NT2/D1 (cell line): ENCODE measurements at regions not wholly inside any gene's neighbourhood (a gene's known extent, or its start where the extent isn't known, plus 50 kb on each side); places are given as distances from the start of the nearest gene placed in this dataset.
"Not testable (repeated sequence)": the region's sequence is repeated elsewhere in the genome, so short reads cannot be mapped to it uniquely, and the experiment has no call there.

Source experiments
- DNase-seq: peaks from one replicate; pipeline ENCODE4 v3.0.0-alpha.2; 2011; ENCODE audit warnings: low read depth, low spot score
- H3K27me3 ChIP-seq: 2 replicates; pipeline ENCODE4 v1.6.0; 2011; ENCODE audit warnings: mild to moderate bottlenecking; ENCODE audit not compliant: insufficient read length, insufficient read depth
- H3K36me3 ChIP-seq: 2 replicates; pipeline ENCODE4 v1.6.1; 2011; ENCODE audit warnings: mild to moderate bottlenecking, low read length, mixed read lengths; ENCODE audit not compliant: insufficient read depth, insufficient read length
- H3K4me1 ChIP-seq: 2 replicates; pipeline ENCODE4 v1.5.1; 2011; ENCODE audit not compliant: insufficient read depth, insufficient read length
- H3K4me3 ChIP-seq: 2 replicates; pipeline ENCODE4 v1.5.1; 2011; ENCODE audit warnings: low read depth; ENCODE audit not compliant: insufficient read length
- H3K9ac ChIP-seq: 2 replicates; pipeline ENCODE4 v1.6.0; 2011; ENCODE audit warnings: low read depth; ENCODE audit not compliant: insufficient read length
- H3K9me3 ChIP-seq: 2 replicates; pipeline ENCODE4 v1.5.1; 2011; ENCODE audit warnings: mild to moderate bottlenecking, low read length; ENCODE audit not compliant: insufficient read depth
- SUZ12 ChIP-seq: IDR thresholded peaks from 2 replicates; pipeline ENCODE4 v1.6.1; 2011; ENCODE audit not compliant: insufficient read length, insufficient read depth; ENCODE audit errors: extremely low read depth
- YY1 ChIP-seq: IDR thresholded peaks from 2 replicates; pipeline ENCODE4 v1.6.1; 2011; ENCODE audit not compliant: insufficient read length, insufficient read depth
- ZNF274 ChIP-seq: IDR thresholded peaks from 2 replicates; pipeline ENCODE4 v1.6.1; 2011; ENCODE audit warnings: mild to moderate bottlenecking, low read depth, low read length

- H3K9me3 ChIP-seq: no peaks in the 10 kb centered on the region
- no peak for DNase-seq
- H3K9ac ChIP-seq: no peak overlapping the region
- no peak overlapping the region for H3K4me3 ChIP-seq
- no peaks in the 10 kb centered on the region for H3K36me3 ChIP-seq
- no peaks in the 10 kb centered on the region for H3K4me1 ChIP-seq
- H3K27me3 ChIP-seq: no peaks in the 10 kb centered on the region
- TF ChIP-seq SUZ12 (no peak), YY1 (no peak), ZNF274 (no peak)
Measured at GRCh38 chr1:199472978-199473377, 554.5 kb upstream of the NR5A2 start.

GRCh38 chr1:199474738-199475137 lies 552.8 kb upstream of the NR5A2 start:
- DNase-seq: no peak
- no peaks in the 10 kb centered on the region for H3K9me3 ChIP-seq
- H3K27me3 ChIP-seq: no peaks in the 10 kb centered on the region
- H3K4me1 ChIP-seq: no peaks in the 10 kb centered on the region
- H3K4me3 ChIP-seq: no peak overlapping the region
- H3K36me3 ChIP-seq: no peaks in the 10 kb centered on the region
- H3K9ac ChIP-seq: no peak overlapping the region
- TF ChIP-seq SUZ12: no peak
- TF ChIP-seq YY1: no peak
- no peak for TF ChIP-seq ZNF274

- no peaks in the 10 kb centered on the region for H3K27me3 ChIP-seq
- H3K36me3 ChIP-seq: no peaks in the 10 kb centered on the region
- H3K4me1 ChIP-seq: no peaks in the 10 kb centered on the region
- H3K4me3 ChIP-seq: no peak overlapping the region
- H3K9ac ChIP-seq: no peak overlapping the region
- no peaks in the 10 kb centered on the region for H3K9me3 ChIP-seq
- DNase-seq: no peak
- no peak for TF ChIP-seq ZNF274
- TF ChIP-seq YY1: no peak
- TF ChIP-seq SUZ12: no peak
Measured at GRCh38 chr1:199482426-199482825, 545.1 kb upstream of the NR5A2 start.

GRCh38 chr1:199489594-199489993 lies 537.9 kb upstream of the NR5A2 start:
- TF ChIP-seq YY1 (no peak), SUZ12 (no peak), ZNF274 (no peak)
- Histone ChIP-seq H3K4me3 (no peak overlapping the region), H3K9ac (no peak overlapping the region), H3K27me3 (no peaks in the 10 kb centered on the region), H3K9me3 (no peaks in the 10 kb centered on the region), H3K36me3 (no peaks in the 10 kb centered on the region), H3K4me1 (no peaks in the 10 kb centered on the region)
- no peak for DNase-seq

GRCh38 chr1:199490769-199491527 lies 536.6 kb upstream of the NR5A2 start:
- no peak overlapping the region for H3K4me3 ChIP-seq
- peaks cover 6% of the 10 kb centered on the region; the same call in 1 of the 2 replicates for H3K9me3 ChIP-seq
- H3K36me3 ChIP-seq: no peaks in the 10 kb centered on the region
- no peak for TF ChIP-seq YY1
- no peak for TF ChIP-seq SUZ12
- TF ChIP-seq ZNF274: no peak
- DNase-seq: no peak
- H3K27me3 ChIP-seq: no peaks in the 10 kb centered on the region
- H3K4me1 ChIP-seq: no peaks in the 10 kb centered on the region
- H3K9ac ChIP-seq: no peak overlapping the region

GRCh38 chr1:199495432-199495831 lies 532.1 kb upstream of the NR5A2 start:
- DNase-seq: no peak
- Histone ChIP-seq H3K9ac (no peak overlapping the region), H3K27me3 (no peaks in the 10 kb centered on the region), H3K4me1 (no peaks in the 10 kb centered on the region), H3K9me3 (peaks cover 6% of the 10 kb centered on the region; the same call in 1 of the 2 replicates), H3K36me3 (no peaks in the 10 kb centered on the region), H3K4me3 (no peak overlapping the region)
- TF ChIP-seq ZNF274: no peak

GRCh38 chr1:199498802-199499201 lies 528.7 kb upstream of the NR5A2 start:
- H3K4me3 ChIP-seq, DNase-seq, H3K9me3 ChIP-seq, H3K9ac ChIP-seq, H3K36me3 ChIP-seq, H3K4me1 ChIP-seq, H3K27me3 ChIP-seq: not testable (repeated sequence)
